Glomerular visceral epithelial cell (primary cell): ENCODE measurements at regions not wholly inside any gene's neighbourhood (a gene's known extent, or its start where the extent isn't known, plus 50 kb on each side); places are given as distances from the start of the nearest gene placed in this dataset.
A peak's percentile ranks its signal among the peaks of the same experiment; 100 is the strongest.

ENCODE experiments used
- DNase-seq: peaks from one replicate; pipeline ENCODE4 v3.0.0-alpha.2; 2016; ENCODE audit errors: extremely low spot score

DNA sequence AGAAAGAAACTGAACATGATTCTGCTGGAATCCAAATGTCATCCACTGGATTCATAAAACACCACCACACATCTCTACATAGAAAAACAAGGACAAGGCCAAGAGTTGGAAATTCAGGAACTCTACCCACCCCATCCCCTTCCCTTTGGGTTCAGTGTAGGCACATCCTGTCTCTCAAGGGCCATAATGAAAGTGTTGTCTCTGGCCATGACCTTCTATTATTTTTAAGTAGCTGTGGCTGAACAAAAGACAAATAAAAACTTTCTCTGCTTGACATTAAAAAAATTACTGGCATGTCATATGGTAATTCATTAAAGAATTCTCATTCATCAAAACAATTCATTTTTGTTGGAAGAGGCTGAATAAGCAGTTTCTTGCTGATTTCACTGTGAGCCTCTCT lies 54.9 kb upstream of the ZBTB18 start:
- no peak for DNase-seq

DNA sequence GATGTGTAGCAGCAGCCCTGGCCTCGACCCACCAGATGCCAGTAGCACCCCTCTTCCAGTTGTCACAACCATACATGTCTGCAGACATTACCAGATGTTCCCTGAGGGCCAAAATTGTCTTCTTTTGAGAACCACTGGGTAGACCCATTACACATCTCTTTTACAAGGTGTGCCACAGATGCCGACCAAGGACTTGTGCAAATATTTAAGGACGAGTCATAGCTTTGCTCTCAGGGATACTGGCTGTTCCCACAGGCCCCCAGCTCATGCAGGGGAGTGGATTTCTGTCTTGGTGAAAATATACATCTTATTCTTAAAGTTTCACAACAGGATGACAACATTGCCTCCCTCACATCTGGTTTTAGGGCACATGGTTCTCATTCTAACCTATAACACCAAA lies 59.4 kb upstream of the ZBTB18 start:
- DNase-seq, result no peak

DNA sequence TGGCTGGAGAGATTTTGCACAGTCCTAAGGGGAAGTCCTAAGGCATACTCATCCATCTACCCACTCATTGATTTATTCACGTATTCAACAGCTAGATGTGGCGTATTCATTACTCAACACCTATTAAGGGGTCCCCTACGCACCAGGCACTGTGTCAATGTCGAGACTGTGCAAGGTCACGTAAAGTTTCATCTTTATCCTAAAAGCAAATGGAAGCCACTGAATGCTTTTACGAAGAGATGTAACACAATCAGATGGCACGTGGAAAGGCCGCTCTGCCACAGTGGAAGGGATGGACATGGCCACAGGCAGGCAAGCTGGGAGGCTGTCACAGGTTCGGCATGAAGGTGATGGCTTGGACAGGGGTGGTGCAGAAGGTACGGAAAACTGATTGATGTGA lies 66.3 kb upstream of the ZBTB18 start:
- DNase-seq, result no peak

GRCh38 chr1:243982447-243983018 lies 68.5 kb upstream of the ZBTB18 start:
- DNase-seq, result no peak

- peak; percentile 16 for DNase-seq
Observed at GRCh38 chr1:243980471-243980870, 70.6 kb upstream of the ZBTB18 start.

DNA sequence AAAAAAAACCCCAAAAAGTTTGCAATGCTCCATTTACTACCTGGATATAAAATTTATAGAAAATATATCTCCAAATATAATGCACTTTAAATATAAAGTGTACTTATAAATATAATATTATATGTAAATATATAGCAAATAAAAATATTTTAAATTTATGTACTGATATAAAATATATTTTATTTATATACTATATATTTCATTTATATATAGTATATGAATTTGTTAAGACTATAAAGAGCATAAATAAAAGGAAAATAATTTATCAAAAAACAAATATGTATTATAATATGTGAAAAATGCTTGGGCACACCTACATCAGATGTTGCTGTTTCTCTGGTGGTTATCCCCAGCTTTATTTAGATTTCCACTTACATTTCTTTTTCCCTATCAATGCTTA lies 71.0 kb upstream of the ZBTB18 start:
- DNase-seq, result no peak

- DNase-seq, result no peak
Observed at GRCh38 chr1:243979396-243979795, 71.7 kb upstream of the ZBTB18 start.

DNA sequence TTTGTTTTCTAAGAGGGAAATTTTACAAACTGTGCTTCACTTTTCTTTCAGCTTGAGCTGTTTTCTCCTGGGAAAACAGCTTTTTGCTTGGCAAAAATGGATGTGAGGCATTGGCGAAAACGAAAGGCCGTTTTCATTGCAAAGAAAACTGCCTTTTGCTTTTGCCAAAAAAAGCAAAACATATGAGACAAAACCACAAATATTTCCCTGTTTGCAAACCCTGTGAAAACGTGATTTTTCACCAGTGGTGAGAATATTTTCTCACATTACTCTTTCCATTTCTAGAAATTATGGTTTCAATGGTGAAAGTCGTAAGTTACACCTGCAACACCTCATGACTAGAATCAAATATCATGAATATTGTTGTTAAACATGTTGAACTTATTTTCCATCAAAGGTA lies 74.0 kb upstream of the ZBTB18 start:
- peak; percentile 15 for DNase-seq

- DNase-seq, result no peak
Observed at GRCh38 chr1:243974451-243975292, 76.4 kb upstream of the ZBTB18 start.

- no peak for DNase-seq
Observed at GRCh38 chr1:243973169-243973568, 77.9 kb upstream of the ZBTB18 start.

GRCh38 chr1:243970077-243970476 lies 81.0 kb upstream of the ZBTB18 start:
- DNase-seq, result no peak

GRCh38 chr1:243968413-243968812 lies 82.7 kb upstream of the ZBTB18 start:
- DNase-seq, result peak; percentile 26

DNA sequence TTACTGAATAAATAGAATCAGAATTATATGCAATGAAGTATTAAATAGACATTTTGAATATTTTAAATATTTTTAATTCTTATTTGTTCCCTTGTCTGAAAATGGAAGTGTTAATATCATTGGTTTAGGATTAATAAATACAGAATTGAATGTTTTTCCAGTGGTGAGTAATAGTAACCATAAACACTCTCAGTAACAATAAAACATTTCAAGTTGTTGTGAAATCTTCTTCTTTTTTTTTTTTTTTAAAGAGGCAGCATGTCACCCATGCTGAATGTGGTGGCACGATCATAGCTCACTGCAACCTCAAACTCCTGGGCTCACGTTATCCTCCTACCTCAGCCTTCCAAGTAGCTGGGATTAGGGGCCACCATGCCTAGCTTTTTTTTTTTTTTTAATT lies 86.2 kb upstream of the ZBTB18 start:
- DNase-seq, result no peak

DNA sequence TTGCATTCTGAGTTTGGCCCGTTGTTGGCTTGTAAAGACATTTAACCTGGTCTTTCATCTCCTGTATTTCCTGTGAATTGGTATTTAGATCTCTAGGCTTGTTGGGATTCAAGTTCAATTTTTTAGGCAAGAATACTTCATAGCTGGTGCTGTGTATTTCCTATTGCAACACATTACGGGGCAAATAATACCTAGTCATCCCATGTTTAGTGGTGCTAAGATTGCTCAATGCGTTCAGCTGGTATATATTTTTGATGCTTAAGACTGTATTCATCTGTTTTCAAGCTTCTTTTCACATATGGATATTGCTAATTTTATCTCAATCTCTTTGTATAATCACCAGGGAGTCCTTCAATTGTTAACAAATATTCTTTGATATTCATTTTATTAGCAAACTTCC lies 87.5 kb upstream of the ZBTB18 start:
- no peak for DNase-seq

DNA sequence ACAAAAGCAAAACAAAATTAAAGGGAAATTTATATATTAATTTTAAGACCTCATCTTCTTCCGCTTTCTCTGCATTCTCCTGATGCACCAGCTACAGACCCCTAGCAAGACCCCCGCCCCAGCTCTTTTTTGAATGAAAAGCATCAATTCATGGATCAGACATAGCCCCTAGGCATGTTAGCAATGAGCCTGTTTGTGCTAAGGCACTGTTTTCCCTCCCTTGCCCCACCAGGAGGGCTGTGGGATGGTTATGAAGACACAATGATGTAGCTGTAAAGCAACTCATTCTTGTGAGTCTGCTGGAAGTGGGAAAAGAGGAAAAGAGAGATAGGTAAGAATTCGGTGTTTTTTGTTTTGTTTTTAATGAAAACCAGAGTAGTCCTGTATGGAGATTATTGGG lies 88.5 kb upstream of the ZBTB18 start:
- DNase-seq, result no peak

DNA sequence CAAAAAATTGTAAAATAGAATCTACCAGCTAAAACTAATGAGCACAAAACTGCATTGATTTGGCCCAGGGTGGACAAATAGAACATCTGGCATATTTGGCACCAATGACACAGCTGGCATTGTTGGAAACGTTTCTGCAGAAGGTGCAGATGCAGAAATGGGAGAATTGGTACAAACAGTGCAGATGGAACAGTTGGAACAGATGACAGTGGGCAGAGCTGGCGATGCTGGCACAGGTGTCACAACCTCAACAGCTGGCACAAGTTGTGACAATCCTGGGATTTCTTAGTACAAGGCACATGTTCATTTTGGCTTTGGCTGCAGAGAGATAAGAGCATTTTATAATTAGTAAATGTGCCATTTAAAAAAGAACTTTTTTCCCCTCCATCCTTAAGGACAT lies 91.1 kb upstream of the ZBTB18 start:
- no peak for DNase-seq

DNA sequence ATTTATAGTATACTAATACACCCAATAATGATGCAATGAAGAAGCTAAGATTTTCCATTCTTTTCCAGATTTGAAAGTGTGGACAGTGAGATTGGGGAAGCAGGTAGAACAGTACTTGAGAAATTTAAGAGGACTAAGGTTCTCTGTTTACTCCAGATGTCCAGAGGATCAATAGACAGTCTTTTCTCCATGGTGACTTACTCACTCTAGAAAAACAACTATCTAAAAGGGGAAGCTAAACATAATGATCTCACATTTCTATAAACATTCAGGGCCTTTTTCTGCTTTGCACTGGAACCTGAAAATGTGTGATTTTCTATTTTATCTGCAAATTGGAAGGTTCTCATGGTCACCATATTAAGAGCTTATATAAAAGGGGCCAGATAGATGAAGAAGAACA lies 93.9 kb upstream of the ZBTB18 start:
- no peak for DNase-seq

DNA sequence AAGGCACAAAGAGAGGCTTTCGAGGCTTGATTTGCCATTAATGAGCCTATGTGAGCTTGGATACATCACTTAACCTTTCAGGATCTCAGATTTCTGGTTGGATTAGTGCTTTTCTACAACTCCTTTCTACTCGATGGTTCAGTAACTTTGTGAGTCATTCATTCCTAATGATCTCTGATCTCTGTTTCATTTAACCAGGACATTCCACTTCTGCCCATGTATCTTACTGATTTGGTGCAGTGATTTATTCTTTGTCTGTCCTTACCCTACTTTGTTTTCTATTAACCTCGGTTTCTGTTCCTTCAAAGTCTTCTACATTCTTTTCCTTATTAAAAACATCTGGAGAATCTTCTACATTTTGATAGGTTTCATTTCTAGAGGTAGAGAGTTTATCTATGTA lies 94.6 kb upstream of the ZBTB18 start:
- DNase-seq, result peak; percentile 60

- peak; percentile 42 for DNase-seq
Observed at GRCh38 chr1:243951207-243951606, 99.9 kb upstream of the ZBTB18 start.

GRCh38 chr1:243950166-243950565 lies 100.1 kb upstream of the AKT3 start:
- peak; percentile 86 for DNase-seq

DNA sequence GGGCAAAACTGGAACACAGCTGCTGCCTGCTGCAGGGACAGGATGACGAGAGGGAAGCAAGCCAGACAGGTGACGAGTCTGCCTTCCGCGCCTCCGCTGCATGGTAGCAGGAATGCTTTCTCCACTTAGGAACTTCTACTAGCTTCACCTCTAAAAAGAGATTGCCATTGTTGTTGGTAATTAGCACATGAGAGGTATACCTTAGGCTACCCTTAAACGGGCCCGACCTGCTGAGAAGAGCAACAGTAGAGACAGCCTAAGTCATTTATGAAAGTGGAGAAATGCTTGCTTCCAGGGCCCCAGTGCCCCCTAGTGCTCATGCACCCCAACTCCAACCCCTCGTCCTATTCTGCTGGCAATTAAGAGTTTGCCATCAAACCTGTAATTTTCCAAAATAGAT lies 96.9 kb upstream of the AKT3 start:
- no peak for DNase-seq

DNA sequence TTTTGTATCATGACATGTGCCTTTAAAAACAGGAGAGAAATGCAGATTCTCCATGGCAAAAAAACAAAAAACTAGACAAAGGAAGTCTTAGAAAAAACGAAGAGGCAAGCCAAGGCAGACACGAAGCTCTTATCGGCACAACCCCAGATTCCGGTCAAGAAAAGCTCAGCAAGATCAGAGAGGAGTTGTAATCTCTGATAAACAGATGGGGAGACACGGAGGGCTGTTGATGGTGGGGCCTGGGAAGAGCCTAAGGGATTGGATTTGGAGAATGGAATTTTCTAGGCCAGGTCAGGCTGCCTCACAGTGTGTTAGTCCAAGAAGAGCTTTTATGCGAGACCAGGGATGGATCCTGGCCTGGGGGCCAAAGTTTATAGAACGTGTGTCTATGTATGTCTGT lies 96.2 kb upstream of the AKT3 start:
- no peak for DNase-seq

- no peak for DNase-seq
Observed at GRCh38 chr1:243945727-243946126, 95.7 kb upstream of the AKT3 start.
